Cardiac septum (tissue), 1 donor: ENCODE measurements at regions not wholly inside any gene's neighbourhood (a gene's known extent, or its start where the extent isn't known, plus 50 kb on each side); places are given as distances from the start of the nearest gene placed in this dataset.
"Not testable (repeated sequence)": the region's sequence is repeated elsewhere in the genome, so short reads cannot be mapped to it uniquely, and the experiment has no call there.

Experiments
- DNase-seq: peaks from one replicate; pipeline ENCODE4 v3.0.0-alpha.2; 2020; ENCODE audit warnings: low spot score
- intact Hi-C: fragments of 100-400 bp; cut with DNase I; formaldehyde crosslinking; loops from one replicate; pipeline ENCODE4 v1.14.0; 2022
- donor health status: DM: no; HTN: no; CAD: no.

- intact Hi-C loops: no loop called here
- no peak for DNase-seq
Observed at GRCh38 chr3:5505163-5505562, 317.7 kb downstream of the EDEM1 start.

- DNase-seq: no peak
- intact Hi-C loops: no loop called here
Observed at GRCh38 chr3:5505997-5506396, 318.5 kb downstream of the EDEM1 start.

GRCh38 chr3:5508860-5509259 lies 321.4 kb downstream of the EDEM1 start:
- intact Hi-C loops: not testable (repeated sequence)

GRCh38 chr3:5510300-5510699 lies 322.8 kb downstream of the EDEM1 start:
- no peak for DNase-seq
- intact Hi-C loops: no loop called here

More at GRCh38 chr3:5508860-5509259, 321.4 kb downstream of the EDEM1 start:
- not testable (repeated sequence) for DNase-seq

- DNase-seq: no peak
- intact Hi-C loops: no loop called here
Observed at GRCh38 chr3:5517921-5518320, 330.4 kb downstream of the EDEM1 start.

- intact Hi-C loops: no loop called here
- no peak for DNase-seq
Observed at GRCh38 chr3:5520237-5520636, 332.7 kb downstream of the EDEM1 start.

- intact Hi-C loops: no loop called here
- no peak for DNase-seq
Observed at GRCh38 chr3:5523125-5523524, 335.6 kb downstream of the EDEM1 start.

GRCh38 chr3:5531039-5531438 lies 343.5 kb downstream of the EDEM1 start:
- intact Hi-C loops: no loop called here
- DNase-seq: no peak

GRCh38 chr3:5531741-5532290 lies 344.3 kb downstream of the EDEM1 start:
- DNase-seq: no peak
- intact Hi-C loops: no loop called here

GRCh38 chr3:5540532-5540931 lies 353.0 kb downstream of the EDEM1 start:
- DNase-seq: no peak
- intact Hi-C loops: no loop called here

GRCh38 chr3:5542472-5542871 lies 355.0 kb downstream of the EDEM1 start:
- intact Hi-C loops: no loop called here
- DNase-seq: no peak

- intact Hi-C loops: no loop called here
- no peak for DNase-seq
Observed at GRCh38 chr3:5543047-5543446, 355.5 kb downstream of the EDEM1 start.

- intact Hi-C loops: no loop called here
- DNase-seq: no peak
Observed at GRCh38 chr3:5545719-5546118, 358.2 kb downstream of the EDEM1 start.

- intact Hi-C loops: no loop called here
- no peak for DNase-seq
Observed at GRCh38 chr3:5553203-5553602, 365.7 kb downstream of the EDEM1 start.

GRCh38 chr3:5554245-5554747 lies 366.8 kb downstream of the EDEM1 start:
- intact Hi-C loops: no loop called here
- no peak for DNase-seq

GRCh38 chr3:5560199-5560598 lies 372.7 kb downstream of the EDEM1 start:
- no peak for DNase-seq
- intact Hi-C loops: no loop called here

- DNase-seq: no peak
- intact Hi-C loops: no loop called here
Observed at GRCh38 chr3:5563537-5564277, 376.2 kb downstream of the EDEM1 start.

GRCh38 chr3:5564278-5564666 lies 376.8 kb downstream of the EDEM1 start:
- no peak for DNase-seq
- intact Hi-C loops: no loop called here

GRCh38 chr3:5565026-5565425 lies 377.5 kb downstream of the EDEM1 start:
- no peak for DNase-seq
- intact Hi-C loops: no loop called here

GRCh38 chr3:5567113-5567512 lies 379.6 kb downstream of the EDEM1 start:
- DNase-seq: no peak
- intact Hi-C loops: no loop called here

GRCh38 chr3:5568451-5568850 lies 380.9 kb downstream of the EDEM1 start:
- intact Hi-C loops: no loop called here
- no peak for DNase-seq
